ENCODE measurements at regions not wholly inside any gene's neighbourhood (a gene's known extent, or its start where the extent isn't known, plus 50 kb on each side); places are given as distances from the start of the nearest gene placed in this dataset.
A peak's percentile ranks its signal among the peaks of the same experiment; 100 is the strongest.

GRCh38 chr12:20181416-20182180 lies 186.7 kb upstream of the PDE3A start:
- H3K27ac Mint-ChIP-seq (ENCODE audit: unreplicated experiment), result no peak overlapping the region
- no peak for DNase-seq (ENCODE audit: low spot score)

GRCh38 chr12:20183563-20183962 lies 184.8 kb upstream of the PDE3A start:
- H3K36me3 Mint-ChIP-seq (ENCODE audit: low read depth), result no peaks in the 10 kb centered on the region
- H3K4me3 Mint-ChIP-seq (ENCODE audit: unreplicated experiment), result no peak overlapping the region
- no peaks in the 10 kb centered on the region for H3K9me3 Mint-ChIP-seq (ENCODE audit: low read depth)
- peaks cover 9% of the 10 kb centered on the region for H3K4me1 Mint-ChIP-seq (ENCODE audit: low read depth)
- H3K27ac Mint-ChIP-seq (ENCODE audit: unreplicated experiment), result peak overlapping the region; percentile 12
- no peak for TF ChIP-seq CTCF (IDR thresholded peaks at IDR 0.05)
- H3K27me3 Mint-ChIP-seq (ENCODE audit: low read depth), result no peaks in the 10 kb centered on the region
- DNase-seq (ENCODE audit: low spot score), result no peak

More at GRCh38 chr12:20181416-20182180, 186.7 kb upstream of the PDE3A start:
- TF ChIP-seq CTCF (IDR thresholded peaks at IDR 0.05), result no peak
- Mint-ChIP-seq H3K4me1 (ENCODE audit: low read depth) (peaks cover 9% of the 10 kb centered on the region), H3K27me3 (ENCODE audit: low read depth) (no peaks in the 10 kb centered on the region), H3K36me3 (ENCODE audit: low read depth) (no peaks in the 10 kb centered on the region), H3K9me3 (ENCODE audit: low read depth) (no peaks in the 10 kb centered on the region), H3K4me3 (ENCODE audit: unreplicated experiment) (no peak overlapping the region)

- Mint-ChIP-seq H3K4me3 (ENCODE audit: unreplicated experiment) (no peak overlapping the region), H3K27me3 (ENCODE audit: low read depth) (no peaks in the 10 kb centered on the region), H3K36me3 (ENCODE audit: low read depth) (no peaks in the 10 kb centered on the region), H3K4me1 (ENCODE audit: low read depth) (peaks cover 9% of the 10 kb centered on the region), H3K27ac (ENCODE audit: unreplicated experiment) (no peak overlapping the region), H3K9me3 (ENCODE audit: low read depth) (no peaks in the 10 kb centered on the region)
- no peak for TF ChIP-seq CTCF (IDR thresholded peaks at IDR 0.05)
- DNase-seq (ENCODE audit: low spot score), result no peak
Measured at GRCh38 chr12:20184514-20184913, 183.8 kb upstream of the PDE3A start.

- no peaks in the 10 kb centered on the region for H3K36me3 Mint-ChIP-seq (ENCODE audit: low read depth)
- TF ChIP-seq CTCF (IDR thresholded peaks at IDR 0.05), result no peak
- no peaks in the 10 kb centered on the region for H3K27me3 Mint-ChIP-seq (ENCODE audit: low read depth)
Measured at GRCh38 chr12:20187456-20187855, 180.9 kb upstream of the PDE3A start.

GRCh38 chr12:20188930-20189653 lies 179.2 kb upstream of the PDE3A start:
- Mint-ChIP-seq H3K4me3 (ENCODE audit: unreplicated experiment) (no peak overlapping the region), H3K9me3 (ENCODE audit: low read depth) (no peaks in the 10 kb centered on the region), H3K4me1 (ENCODE audit: low read depth) (peaks cover 2% of the 10 kb centered on the region), H3K27ac (ENCODE audit: unreplicated experiment) (no peak overlapping the region), H3K27me3 (ENCODE audit: low read depth) (no peaks in the 10 kb centered on the region), H3K36me3 (ENCODE audit: low read depth) (no peaks in the 10 kb centered on the region)
- DNase-seq (ENCODE audit: low spot score), result no peak
- TF ChIP-seq CTCF (IDR thresholded peaks at IDR 0.05), result no peak

More at GRCh38 chr12:20187456-20187855, 180.9 kb upstream of the PDE3A start:
- H3K27ac Mint-ChIP-seq (ENCODE audit: unreplicated experiment), result no peak overlapping the region
- no peak overlapping the region for H3K4me3 Mint-ChIP-seq (ENCODE audit: unreplicated experiment)
- no peak for DNase-seq (ENCODE audit: low spot score)
- H3K9me3 Mint-ChIP-seq (ENCODE audit: low read depth), result no peaks in the 10 kb centered on the region
- H3K4me1 Mint-ChIP-seq (ENCODE audit: low read depth), result peaks cover 9% of the 10 kb centered on the region

All from chondrocyte (in vitro differentiated cells).